GM23338 (cell line): ENCODE measurements at regions not wholly inside any gene's neighbourhood (a gene's known extent, or its start where the extent isn't known, plus 50 kb on each side); places are given as distances from the start of the nearest gene placed in this dataset.
"Not testable (repeated sequence)": the region's sequence is repeated elsewhere in the genome, so short reads cannot be mapped to it uniquely, and the experiment has no call there.

ENCODE experiments used
- ATAC-seq: fragments of 200-7000 bp; cut with Tn5 transposase; 3 replicates; pipeline ENCODE4 v1.9.1; 2020
- DNase-seq: peaks from one replicate; pipeline ENCODE4 v3.0.0-alpha.2; 2015; ENCODE audit warnings: low spot score
- H2AFZ ChIP-seq: fragments of 200-600 bp; sonication (generic); 2 replicates; pipeline ENCODE4 v1.8.0; 2016; ENCODE audit warnings: antibody characterized with exemption, mild to moderate bottlenecking, moderate library complexity
- H3F3A ChIP-seq: fragments of 200-600 bp; sonication (generic); replicated peaks from 2 replicates; pipeline ENCODE4 v1.8.0; 2017; ENCODE audit warnings: antibody characterized with exemption, mixed run types, low read depth
- H3K27ac ChIP-seq: fragments of 200-600 bp; sonication (generic); 2 replicates; pipeline ENCODE4 v1.6.1; 2016; ENCODE audit warnings: low read depth
- H3K27me3 ChIP-seq: fragments of 200-600 bp; sonication (generic); 2 replicates; pipeline ENCODE4 v1.8.0; 2016; ENCODE audit warnings: mild to moderate bottlenecking, mixed run types, moderate library complexity; ENCODE audit not compliant: insufficient read depth
- H3K36me3 ChIP-seq: fragments of 200-600 bp; sonication (generic); 2 replicates; pipeline ENCODE4 v1.8.0; 2016; ENCODE audit warnings: mild to moderate bottlenecking; ENCODE audit not compliant: insufficient read depth
- H3K4me1 ChIP-seq: fragments of 200-600 bp; sonication (generic); 2 replicates; pipeline ENCODE4 v1.8.0; 2016; ENCODE audit warnings: mild to moderate bottlenecking, moderate library complexity; ENCODE audit not compliant: insufficient read depth
- H3K4me2 ChIP-seq: fragments of 200-600 bp; sonication (generic); 2 replicates; pipeline ENCODE4 v1.7.1; 2017; ENCODE audit warnings: mixed run types
- H3K4me3 ChIP-seq: fragments of 200-600 bp; sonication (generic); 2 replicates; pipeline ENCODE4 v1.6.1; 2016; ENCODE audit warnings: mixed run types
- H3K79me2 ChIP-seq: fragments of 200-600 bp; sonication (generic); replicated peaks from 2 replicates; pipeline ENCODE4 v1.8.0; 2017; ENCODE audit warnings: mild to moderate bottlenecking; ENCODE audit not compliant: insufficient read depth
- H3K9me2 ChIP-seq: fragments of 200-600 bp; sonication (generic); 2 replicates; pipeline ENCODE4 v1.8.0; 2017; ENCODE audit not compliant: insufficient read depth
- H4K20me1 ChIP-seq: fragments of 200-600 bp; sonication (generic); replicated peaks from 2 replicates; pipeline ENCODE4 v1.8.0; 2017; ENCODE audit warnings: mild to moderate bottlenecking; ENCODE audit not compliant: insufficient read depth
- H3K27ac Mint-ChIP-seq: 2 replicates; pipeline ENCODE4 v1.8.0; 2020; ENCODE audit warnings: inconsistent platforms, mild to moderate bottlenecking, moderate library complexity, mixed read lengths
- H3K27me3 Mint-ChIP-seq: 3 replicates; pipeline ENCODE4 v1.8.0; 2022; ENCODE audit warnings: low read depth, mild to moderate bottlenecking, moderate library complexity, mixed read lengths, inconsistent platforms; ENCODE audit not compliant: insufficient read depth, poor library complexity
- H3K36me3 Mint-ChIP-seq: 3 replicates; pipeline ENCODE4 v1.8.0; 2021; ENCODE audit warnings: low read depth, mild to moderate bottlenecking, inconsistent platforms, moderate library complexity, mixed read lengths
- H3K4me1 Mint-ChIP-seq: 3 replicates; pipeline ENCODE4 v1.8.0; 2020; ENCODE audit warnings: mild to moderate bottlenecking, inconsistent platforms, mixed read lengths
- H3K4me3 Mint-ChIP-seq: 3 replicates; pipeline ENCODE4 v1.8.0; 2021; ENCODE audit warnings: moderate library complexity, mild to moderate bottlenecking, inconsistent platforms, mixed read lengths
- H3K9me3 Mint-ChIP-seq: 3 replicates; pipeline ENCODE4 v1.8.0; 2020; ENCODE audit warnings: moderate library complexity, mild to moderate bottlenecking, inconsistent platforms, mixed read lengths
- CREB1 ChIP-seq: fragments of 250-450 bp; sonication (Bioruptor Pico); IDR thresholded peaks from 2 replicates; pipeline ENCODE4 v1.5.0; 2020; ENCODE audit warnings: low read depth, mild to moderate bottlenecking, moderate library complexity
- REST ChIP-seq: IDR thresholded peaks from one replicate; pipeline ENCODE4 v1.6.1; 2018; ENCODE audit warnings: antibody characterized with exemption; ENCODE audit not compliant: unreplicated experiment
- STAT1 ChIP-seq: IDR thresholded peaks from one replicate; pipeline ENCODE4 v1.6.1; 2016; ENCODE audit warnings: antibody characterized with exemption; ENCODE audit not compliant: unreplicated experiment

- H3K9me3 Mint-ChIP-seq, result peaks cover 17% of the 10 kb centered on the region
- not testable (repeated sequence) for H3K4me2 ChIP-seq
Observed at GRCh38 chr12:42713566-42713965, 124.0 kb upstream of the PRICKLE1 start.

GRCh38 chr12:42708374-42708773, 118.8 kb upstream of the PRICKLE1 start:
- H3K27ac ChIP-seq, H3K36me3 ChIP-seq, H3K27me3 ChIP-seq, H3K27me3 Mint-ChIP-seq, H3K36me3 Mint-ChIP-seq, H3K4me2 ChIP-seq, H2AFZ ChIP-seq, H3F3A ChIP-seq, H3K4me1 Mint-ChIP-seq, H3K27ac Mint-ChIP-seq, H4K20me1 ChIP-seq, H3K79me2 ChIP-seq, H3K4me3 ChIP-seq, H3K4me3 Mint-ChIP-seq, H3K4me1 ChIP-seq, H3K9me2 ChIP-seq: not testable (repeated sequence)
- DNase-seq (peak; percentile 1), ATAC-seq (peak; percentile 54)
- peaks cover 14% of the 10 kb centered on the region for H3K9me3 Mint-ChIP-seq

More at GRCh38 chr12:42713566-42713965, 124.0 kb upstream of the PRICKLE1 start:
- not testable (repeated sequence) for ATAC-seq, H3K4me3 ChIP-seq, H4K20me1 ChIP-seq, H3K36me3 ChIP-seq, H3K27me3 Mint-ChIP-seq, H2AFZ ChIP-seq, H3K27ac Mint-ChIP-seq, H3K4me1 ChIP-seq, H3K4me1 Mint-ChIP-seq, H3K27ac ChIP-seq, DNase-seq, H3K4me3 Mint-ChIP-seq, H3K36me3 Mint-ChIP-seq, H3K27me3 ChIP-seq, H3F3A ChIP-seq, H3K79me2 ChIP-seq
- H3K9me2 ChIP-seq, result peaks cover 20% of the 10 kb centered on the region

- H3K4me2 ChIP-seq, result no peak overlapping the region
Observed at GRCh38 chr12:42707312-42708226, 118.0 kb upstream of the PRICKLE1 start.

More at GRCh38 chr12:42707312-42708226, 118.0 kb upstream of the PRICKLE1 start:
- Histone ChIP-seq H3K79me2 (no peaks in the 10 kb centered on the region), H2AFZ (no peak overlapping the region), H3K36me3 (no peaks in the 10 kb centered on the region), H3K27ac (no peak overlapping the region), H3K4me1 (no peaks in the 10 kb centered on the region), H3K4me3 (no peak overlapping the region), H3K27me3 (no peaks in the 10 kb centered on the region), H4K20me1 (no peaks in the 10 kb centered on the region), H3K9me2 (0 out of 2 replicates have a peak, but pooled peaks cover 8% of the 10 kb centered on the region), H3F3A (no peaks in the 10 kb centered on the region)
- Mint-ChIP-seq H3K9me3 (peaks cover 8% of the 10 kb centered on the region; the same call in 2 of the 3 replicates), H3K27ac (no peak overlapping the region), H3K4me3 (no peak overlapping the region), H3K4me1 (no peaks in the 10 kb centered on the region), H3K36me3 (peaks cover 3% of the 10 kb centered on the region; the same call in 1 of the 3 replicates), H3K27me3 (no peaks in the 10 kb centered on the region)
- DNase-seq (no peak), ATAC-seq (no peak)
- no peak for TF ChIP-seq CREB1
- TF ChIP-seq STAT1, result no peak
- TF ChIP-seq REST, result no peak
